GM23338 (cell line): ENCODE measurements at regions not wholly inside any gene's neighbourhood (a gene's known extent, or its start where the extent isn't known, plus 50 kb on each side); places are given as distances from the start of the nearest gene placed in this dataset.

Experiments used
- ATAC-seq: fragments of 200-7000 bp; cut with Tn5 transposase; 3 replicates; pipeline ENCODE4 v1.9.1; 2020
- DNase-seq: peaks from one replicate; pipeline ENCODE4 v3.0.0-alpha.2; 2015; ENCODE audit warnings: low spot score
- H2AFZ ChIP-seq: fragments of 200-600 bp; sonication (generic); 2 replicates; pipeline ENCODE4 v1.8.0; 2016; ENCODE audit warnings: antibody characterized with exemption, mild to moderate bottlenecking, moderate library complexity
- H3F3A ChIP-seq: fragments of 200-600 bp; sonication (generic); replicated peaks from 2 replicates; pipeline ENCODE4 v1.8.0; 2017; ENCODE audit warnings: antibody characterized with exemption, mixed run types, low read depth
- H3K27ac ChIP-seq: fragments of 200-600 bp; sonication (generic); 2 replicates; pipeline ENCODE4 v1.6.1; 2016; ENCODE audit warnings: low read depth
- H3K27me3 ChIP-seq: fragments of 200-600 bp; sonication (generic); 2 replicates; pipeline ENCODE4 v1.8.0; 2016; ENCODE audit warnings: mild to moderate bottlenecking, mixed run types, moderate library complexity; ENCODE audit not compliant: insufficient read depth
- H3K36me3 ChIP-seq: fragments of 200-600 bp; sonication (generic); 2 replicates; pipeline ENCODE4 v1.8.0; 2016; ENCODE audit warnings: mild to moderate bottlenecking; ENCODE audit not compliant: insufficient read depth
- H3K4me1 ChIP-seq: fragments of 200-600 bp; sonication (generic); 2 replicates; pipeline ENCODE4 v1.8.0; 2016; ENCODE audit warnings: mild to moderate bottlenecking, moderate library complexity; ENCODE audit not compliant: insufficient read depth
- H3K4me2 ChIP-seq: fragments of 200-600 bp; sonication (generic); 2 replicates; pipeline ENCODE4 v1.7.1; 2017; ENCODE audit warnings: mixed run types
- H3K4me3 ChIP-seq: fragments of 200-600 bp; sonication (generic); 2 replicates; pipeline ENCODE4 v1.6.1; 2016; ENCODE audit warnings: mixed run types
- H3K79me2 ChIP-seq: fragments of 200-600 bp; sonication (generic); replicated peaks from 2 replicates; pipeline ENCODE4 v1.8.0; 2017; ENCODE audit warnings: mild to moderate bottlenecking; ENCODE audit not compliant: insufficient read depth
- H3K9me2 ChIP-seq: fragments of 200-600 bp; sonication (generic); 2 replicates; pipeline ENCODE4 v1.8.0; 2017; ENCODE audit not compliant: insufficient read depth
- H4K20me1 ChIP-seq: fragments of 200-600 bp; sonication (generic); replicated peaks from 2 replicates; pipeline ENCODE4 v1.8.0; 2017; ENCODE audit warnings: mild to moderate bottlenecking; ENCODE audit not compliant: insufficient read depth
- H3K27ac Mint-ChIP-seq: 2 replicates; pipeline ENCODE4 v1.8.0; 2020; ENCODE audit warnings: inconsistent platforms, mild to moderate bottlenecking, moderate library complexity, mixed read lengths
- H3K27me3 Mint-ChIP-seq: 3 replicates; pipeline ENCODE4 v1.8.0; 2022; ENCODE audit warnings: low read depth, mild to moderate bottlenecking, moderate library complexity, mixed read lengths, inconsistent platforms; ENCODE audit not compliant: insufficient read depth, poor library complexity
- H3K36me3 Mint-ChIP-seq: 3 replicates; pipeline ENCODE4 v1.8.0; 2021; ENCODE audit warnings: low read depth, mild to moderate bottlenecking, inconsistent platforms, moderate library complexity, mixed read lengths
- H3K4me1 Mint-ChIP-seq: 3 replicates; pipeline ENCODE4 v1.8.0; 2020; ENCODE audit warnings: mild to moderate bottlenecking, inconsistent platforms, mixed read lengths
- H3K4me3 Mint-ChIP-seq: 3 replicates; pipeline ENCODE4 v1.8.0; 2021; ENCODE audit warnings: moderate library complexity, mild to moderate bottlenecking, inconsistent platforms, mixed read lengths
- H3K9me3 Mint-ChIP-seq: 3 replicates; pipeline ENCODE4 v1.8.0; 2020; ENCODE audit warnings: moderate library complexity, mild to moderate bottlenecking, inconsistent platforms, mixed read lengths
- CREB1 ChIP-seq: fragments of 250-450 bp; sonication (Bioruptor Pico); IDR thresholded peaks from 2 replicates; pipeline ENCODE4 v1.5.0; 2020; ENCODE audit warnings: low read depth, mild to moderate bottlenecking, moderate library complexity
- CTCF ChIP-seq, 2 experiments: fragments of 200-600 bp in 1 of 2; sonication (generic) in 1 of 2; conservative IDR thresholded peaks; 2 replicates each; pipeline versions ENCODE4 v1.5.1 to v1.6.1; 2016 to 2017; ENCODE audit warnings: antibody characterized with exemption in 2 of 2, low read depth in 2 of 2, mild to moderate bottlenecking in 2 of 2, moderate library complexity in 1 of 2
- ETS1 ChIP-seq: IDR thresholded peaks from 2 replicates; pipeline ENCODE4 v1.6.1; 2016; ENCODE audit warnings: antibody characterized with exemption
- EZH2 ChIP-seq: fragments of 200-600 bp; sonication (generic); IDR thresholded peaks from one replicate; pipeline ENCODE4 v1.8.0; 2017; ENCODE audit warnings: antibody characterized with exemption, mild to moderate bottlenecking, low read depth; ENCODE audit not compliant: unreplicated experiment
- NANOG ChIP-seq: IDR thresholded peaks from 2 replicates; pipeline ENCODE4 v1.6.1; 2016; ENCODE audit warnings: antibody characterized with exemption, borderline replicate concordance
- POLR2AphosphoS5 ChIP-seq: IDR thresholded peaks from 2 replicates; pipeline ENCODE4 v1.6.1; 2016; ENCODE audit warnings: antibody characterized with exemption, low read depth
- REST ChIP-seq: IDR thresholded peaks from one replicate; pipeline ENCODE4 v1.6.1; 2018; ENCODE audit warnings: antibody characterized with exemption; ENCODE audit not compliant: unreplicated experiment
- STAT1 ChIP-seq: IDR thresholded peaks from one replicate; pipeline ENCODE4 v1.6.1; 2016; ENCODE audit warnings: antibody characterized with exemption; ENCODE audit not compliant: unreplicated experiment
- ZNF114 ChIP-seq: fragments of 250-450 bp; sonication (Bioruptor Pico); IDR thresholded peaks from 2 replicates; pipeline ENCODE4 v1.5.0; 2020; ENCODE audit warnings: mild to moderate bottlenecking, moderate library complexity
- ZNF462 ChIP-seq: fragments of 250-450 bp; sonication (Bioruptor Pico); IDR thresholded peaks from 2 replicates; pipeline ENCODE4 v1.5.0; 2020; ENCODE audit warnings: mild to moderate bottlenecking, moderate library complexity

- Histone ChIP-seq H3K79me2 (no peaks in the 10 kb centered on the region), H3F3A (no peaks in the 10 kb centered on the region), H3K9me2 (no peaks in the 10 kb centered on the region), H3K4me2 (no peak overlapping the region), H4K20me1 (no peaks in the 10 kb centered on the region), H3K27me3 (no peaks in the 10 kb centered on the region), H3K36me3 (no peaks in the 10 kb centered on the region), H2AFZ (no peak overlapping the region), H3K4me1 (no peaks in the 10 kb centered on the region), H3K4me3 (no peak overlapping the region), H3K27ac (no peak overlapping the region)
- Mint-ChIP-seq H3K36me3 (no peaks in the 10 kb centered on the region), H3K27ac (no peak overlapping the region), H3K4me3 (no peak overlapping the region), H3K27me3 (no peaks in the 10 kb centered on the region), H3K9me3 (no peaks in the 10 kb centered on the region; the same call in 2 of the 3 replicates), H3K4me1 (no peaks in the 10 kb centered on the region)
- ATAC-seq, result no peak
- DNase-seq, result no peak
- no peak for TF ChIP-seq ZNF114
- no peak for TF ChIP-seq ETS1
- TF ChIP-seq NANOG, result no peak
- TF ChIP-seq EZH2, result no peak
- TF ChIP-seq REST, result no peak
- TF ChIP-seq POLR2AphosphoS5, result no peak
- TF ChIP-seq ZNF462 (CRISPR knock-in tag), result no peak
- no peak for TF ChIP-seq CTCF (conservative IDR thresholded peaks at IDR 0.05; ENCODE audit: low read depth in 2 of 2)
- no peak for TF ChIP-seq STAT1
- TF ChIP-seq CREB1, result no peak
Measured at GRCh38 chr11:80517701-80518100, 1076.9 kb upstream of the TENM4 start.
